Activated CD4-positive, alpha-beta T cell treated with anti-CD3 and anti-CD28 coated beads for 36 hours (primary cell): ENCODE measurements at regions not wholly inside any gene's neighbourhood (a gene's known extent, or its start where the extent isn't known, plus 50 kb on each side); places are given as distances from the start of the nearest gene placed in this dataset.
"Not testable (repeated sequence)": the region's sequence is repeated elsewhere in the genome, so short reads cannot be mapped to it uniquely, and the experiment has no call there.

Experiments
- ATAC-seq: fragments of 200-7000 bp; cut with Tn5 transposase; one replicate; pipeline ENCODE4 v1.10.0; 2021; ENCODE audit warnings: mild to moderate bottlenecking, moderate library complexity
- CTCF ChIA-PET: fragments of 350-600 bp; sonication (Branson Sonifier 250); formaldehyde crosslinking; loops from one replicate; lab custom pipeline; 2021; ENCODE audit warnings: antibody characterized with exemption; lab: Charles Lee
- POLR2A ChIA-PET: fragments of 350-600 bp; sonication (Branson Sonifier 250); formaldehyde crosslinking; loops from one replicate; lab custom pipeline; 2021; ENCODE audit warnings: antibody characterized with exemption, inconsistent platforms; lab: Charles Lee
- DNase-seq: peaks from one replicate; pipeline ENCODE4 v3.0.0-alpha.2; 2020
- H3K27ac Mint-ChIP-seq: one replicate; pipeline ENCODE4 v1.8.0; 2021; ENCODE audit warnings: mixed read lengths
- H3K27me3 Mint-ChIP-seq: one replicate; pipeline ENCODE4 v1.8.0; 2021; ENCODE audit warnings: mixed read lengths
- H3K36me3 Mint-ChIP-seq: one replicate; pipeline ENCODE4 v1.8.0; 2021; ENCODE audit warnings: low read depth, mixed read lengths
- H3K4me1 Mint-ChIP-seq: one replicate; pipeline ENCODE4 v1.8.0; 2021; ENCODE audit warnings: mixed read lengths
- H3K4me3 Mint-ChIP-seq: one replicate; pipeline ENCODE4 v1.8.0; 2021; ENCODE audit warnings: mild to moderate bottlenecking, moderate library complexity, mixed read lengths
- H3K9me3 Mint-ChIP-seq: one replicate; pipeline ENCODE4 v1.8.0; 2021; ENCODE audit warnings: low read depth, mixed read lengths
- intact Hi-C, 2 experiments: fragments of 100-400 bp; cut with DNase I in 1 of 2; cut with micrococcal nuclease in 1 of 2; formaldehyde crosslinking; loops; one replicate each; pipeline versions ENCODE4 v1.14.2 to v1.15.1; 2022 to 2024; cut with DNase I, micrococcal nuclease

DNA sequence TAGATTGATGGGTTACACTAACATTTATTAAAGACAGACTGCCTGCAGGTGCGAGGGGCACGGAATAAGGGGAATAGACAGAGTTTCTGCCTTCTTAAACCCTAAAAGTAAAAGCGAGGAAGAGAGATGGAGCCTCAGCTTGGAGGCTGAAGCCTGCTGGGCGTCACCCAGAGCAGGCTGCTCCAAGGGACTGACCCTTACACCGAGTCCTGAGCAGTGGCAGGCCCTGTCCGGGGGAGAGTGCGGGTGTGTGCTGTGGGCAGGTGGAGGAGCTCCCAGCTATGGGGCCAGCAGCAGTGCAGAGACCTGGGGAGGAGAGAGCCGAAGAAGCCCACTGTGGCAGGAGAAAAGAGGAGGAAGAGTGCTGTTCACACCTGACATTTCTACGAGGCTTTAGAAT lies 86.4 kb downstream of the SOX1 start:
- ATAC-seq (no peak), DNase-seq (no peak)
- Mint-ChIP-seq H3K9me3 (no peaks in the 10 kb centered on the region), H3K27ac (no peak overlapping the region), H3K4me1 (no peaks in the 10 kb centered on the region), H3K27me3 (peaks cover 3% of the 10 kb centered on the region), H3K36me3 (no peaks in the 10 kb centered on the region), H3K4me3 (no peak overlapping the region)
- POLR2A ChIA-PET, result no interaction called here
- intact Hi-C loops, result no loop called here
- CTCF ChIA-PET, result no interaction called here

DNA sequence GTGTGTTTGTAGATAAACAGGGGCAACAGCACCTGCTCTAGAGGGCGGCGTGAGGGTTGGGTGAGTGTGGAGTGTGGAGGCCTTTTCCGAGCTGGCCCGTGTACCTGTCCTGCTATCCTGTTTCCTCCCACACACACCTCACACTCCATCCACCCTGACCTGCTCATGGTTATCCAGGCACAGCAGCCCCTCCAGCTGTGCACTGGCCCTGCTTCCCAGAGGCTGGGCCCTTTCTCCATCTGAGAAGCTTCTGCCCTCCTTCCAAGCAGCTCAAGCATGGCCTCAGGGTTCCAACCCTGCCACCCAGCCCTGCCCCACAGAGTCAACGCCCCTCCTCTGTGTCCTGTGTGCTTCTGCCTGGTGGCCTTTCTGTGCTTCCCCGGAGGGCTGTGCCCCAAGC lies 86.9 kb downstream of the SOX1 start:
- peaks cover 5% of the 10 kb centered on the region for H3K27me3 Mint-ChIP-seq
- no peak overlapping the region for H3K27ac Mint-ChIP-seq
- no peak for DNase-seq
- no peak for ATAC-seq
- no peaks in the 10 kb centered on the region for H3K36me3 Mint-ChIP-seq
- no peak overlapping the region for H3K4me3 Mint-ChIP-seq
- intact Hi-C loops, result no loop called here
- no peaks in the 10 kb centered on the region for H3K9me3 Mint-ChIP-seq
- POLR2A ChIA-PET, result no interaction called here
- no peaks in the 10 kb centered on the region for H3K4me1 Mint-ChIP-seq
- CTCF ChIA-PET, result interaction anchor here (0.6 kb wide), 1 partner anchor 1118 kb away, joined by 3 read pairs; no protein-coding TSS in a partner anchor

DNA sequence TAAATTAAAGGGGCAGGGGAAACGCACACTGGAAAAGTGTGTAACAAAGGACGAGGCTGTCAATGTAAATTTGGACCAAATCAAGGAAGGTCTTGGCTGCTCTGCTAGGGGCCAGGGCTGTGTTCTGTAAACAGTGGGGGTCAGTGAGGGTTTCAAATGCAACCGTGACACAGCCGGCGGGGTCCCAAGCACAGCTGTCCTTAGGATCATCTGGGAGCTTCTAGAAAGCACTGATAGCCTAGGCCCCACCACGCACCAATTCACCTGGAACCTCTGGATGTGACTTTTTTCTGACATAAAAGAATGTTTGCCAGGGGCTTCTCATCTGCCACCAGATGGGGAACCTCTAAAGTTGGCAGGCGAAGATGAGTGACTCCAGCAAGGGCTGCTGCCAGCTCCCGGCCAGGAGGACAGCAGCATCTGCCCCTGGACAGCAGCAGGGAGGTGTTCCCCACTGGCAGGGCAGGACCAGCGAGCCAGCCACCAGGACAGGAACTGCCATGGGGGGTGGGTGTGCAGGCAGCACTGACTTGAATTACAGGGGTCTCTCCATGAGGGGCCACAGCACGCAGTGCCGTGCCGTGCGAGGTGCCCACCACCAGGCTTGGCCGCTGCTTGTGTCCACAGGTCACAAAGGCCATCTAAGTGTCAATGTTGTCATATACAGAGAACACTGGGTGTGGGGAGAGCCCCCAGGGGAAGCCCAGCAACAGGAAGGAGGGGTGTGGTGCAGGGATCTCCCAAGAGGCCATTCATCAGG lies 87.5 kb downstream of the SOX1 start:
- H3K4me1 Mint-ChIP-seq, result no peaks in the 10 kb centered on the region
- no peak for ATAC-seq
- CTCF ChIA-PET, result interaction anchor here (0.6 kb wide), 1 partner anchor 1118 kb away, joined by 3 read pairs; no protein-coding TSS in a partner anchor
- no peak for DNase-seq
- H3K36me3 Mint-ChIP-seq, result no peaks in the 10 kb centered on the region
- no peaks in the 10 kb centered on the region for H3K9me3 Mint-ChIP-seq
- H3K4me3 Mint-ChIP-seq, result no peak overlapping the region
- POLR2A ChIA-PET, result no interaction called here
- peaks cover 5% of the 10 kb centered on the region for H3K27me3 Mint-ChIP-seq
- intact Hi-C loops, result no loop called here
- H3K27ac Mint-ChIP-seq, result no peak overlapping the region

DNA sequence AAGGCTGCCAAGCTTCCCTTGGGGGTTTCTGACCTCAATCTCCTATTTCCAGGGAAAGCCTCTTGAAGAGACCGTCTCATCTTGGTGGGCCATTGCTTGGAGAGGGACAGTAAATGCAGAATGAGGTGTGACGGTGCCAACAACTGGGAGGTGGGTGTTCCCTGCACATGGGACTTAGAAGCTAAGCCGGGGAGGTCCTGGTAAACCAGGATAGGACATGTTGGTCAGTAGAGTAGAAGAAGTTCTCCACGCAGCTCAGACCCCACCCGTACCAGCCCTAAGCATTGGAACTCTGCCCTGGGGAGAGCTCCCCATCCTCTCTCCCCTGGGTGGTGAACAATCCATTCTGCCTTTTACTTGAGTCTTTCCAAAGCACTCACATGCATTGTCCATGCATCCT lies 92.0 kb downstream of the SOX1 start:
- no peak for ATAC-seq
- H3K27me3 Mint-ChIP-seq, result peaks cover 20% of the 10 kb centered on the region
- ChIA-PET POLR2A (no interaction called here), CTCF (interaction anchor here (1.1 kb wide), 1 partner anchor 9 kb away, joined by 3 read pairs; no protein-coding TSS in a partner anchor)
- no peaks in the 10 kb centered on the region for H3K36me3 Mint-ChIP-seq
- H3K27ac Mint-ChIP-seq, result no peak overlapping the region
- H3K9me3 Mint-ChIP-seq, result no peaks in the 10 kb centered on the region
- H3K4me1 Mint-ChIP-seq, result no peaks in the 10 kb centered on the region
- DNase-seq, result no peak
- intact Hi-C loops, result no loop called here
- H3K4me3 Mint-ChIP-seq, result no peak overlapping the region

DNA sequence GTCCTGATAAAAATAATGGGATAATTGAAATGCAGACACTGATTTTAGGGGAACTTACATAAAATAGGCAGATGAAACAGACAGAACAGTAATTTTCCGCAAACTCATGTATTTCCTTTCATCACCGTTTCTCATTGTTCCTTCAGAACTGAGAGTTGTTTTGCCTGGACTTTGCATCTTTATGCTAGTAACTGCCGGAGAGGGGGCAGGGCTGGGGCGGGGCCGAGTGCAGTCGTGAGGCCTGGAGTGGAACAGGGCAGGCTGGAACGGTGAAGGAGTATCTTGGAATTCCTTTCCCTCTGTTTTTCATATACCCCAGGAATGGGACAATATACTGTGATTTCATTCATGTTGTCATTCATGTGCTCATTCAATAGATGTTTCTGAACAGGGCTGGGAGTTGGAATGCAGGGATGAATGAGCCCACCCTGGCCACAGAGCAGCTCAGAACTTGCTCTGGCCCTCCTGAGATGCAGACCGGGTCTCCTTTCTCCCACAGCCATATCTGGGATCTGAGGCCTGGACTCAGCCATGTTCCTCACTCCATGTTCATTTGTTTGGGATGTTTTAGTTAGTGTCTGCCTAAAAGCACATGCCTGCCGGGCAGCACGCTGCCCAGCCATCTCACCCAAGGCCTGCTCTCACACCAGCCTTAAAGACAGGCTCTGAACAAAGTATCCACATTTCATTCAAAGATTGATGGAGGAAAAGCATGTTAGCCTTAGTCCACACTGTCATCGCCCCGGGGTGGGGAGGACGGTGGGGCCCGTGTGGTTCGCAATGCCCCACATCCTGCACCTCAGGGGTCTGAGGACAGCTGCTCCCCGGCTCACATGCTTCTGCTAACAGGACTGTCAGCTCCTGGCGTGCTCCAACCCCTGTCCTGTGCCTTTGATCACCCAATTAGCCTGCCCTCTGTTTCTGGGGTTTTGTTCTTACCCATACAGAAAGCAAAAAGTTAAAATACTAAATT lies 92.9 kb downstream of the SOX1 start:
- Mint-ChIP-seq H3K4me3 (no peak overlapping the region), H3K27ac (no peak overlapping the region), H3K27me3 (peaks cover 20% of the 10 kb centered on the region), H3K36me3 (no peaks in the 10 kb centered on the region), H3K4me1 (no peaks in the 10 kb centered on the region), H3K9me3 (no peaks in the 10 kb centered on the region)
- intact Hi-C loops, result no loop called here
- POLR2A ChIA-PET, result no interaction called here
- ATAC-seq, result no peak
- no peak for DNase-seq
- CTCF ChIA-PET, result no interaction called here

DNA sequence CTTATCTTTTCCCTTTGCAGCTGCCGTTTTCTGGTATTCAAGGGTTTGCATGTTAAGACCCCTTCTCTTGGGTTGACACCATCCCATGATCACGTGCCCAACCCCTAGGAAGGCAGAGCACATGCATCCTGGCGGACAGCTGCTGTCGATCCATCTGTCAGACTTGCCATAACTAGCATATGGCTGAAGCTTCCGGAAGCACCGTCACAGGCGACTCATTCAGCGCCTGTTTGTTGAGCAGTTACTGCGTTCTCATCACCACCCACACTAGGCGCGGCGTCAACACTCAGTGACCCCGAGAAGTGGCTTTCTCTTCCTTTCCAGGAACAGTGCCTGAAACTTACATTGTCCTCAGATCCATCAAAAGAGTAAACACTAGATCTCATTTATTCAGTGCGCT lies 93.6 kb downstream of the SOX1 start:
- ChIA-PET CTCF (no interaction called here), POLR2A (no interaction called here)
- intact Hi-C loops, result no loop called here
- no peaks in the 10 kb centered on the region for H3K4me1 Mint-ChIP-seq
- ATAC-seq (no peak), DNase-seq (no peak)
- H3K36me3 Mint-ChIP-seq, result no peaks in the 10 kb centered on the region
- peaks cover 20% of the 10 kb centered on the region for H3K27me3 Mint-ChIP-seq
- no peak overlapping the region for H3K4me3 Mint-ChIP-seq
- H3K9me3 Mint-ChIP-seq, result no peaks in the 10 kb centered on the region
- H3K27ac Mint-ChIP-seq, result no peak overlapping the region

DNA sequence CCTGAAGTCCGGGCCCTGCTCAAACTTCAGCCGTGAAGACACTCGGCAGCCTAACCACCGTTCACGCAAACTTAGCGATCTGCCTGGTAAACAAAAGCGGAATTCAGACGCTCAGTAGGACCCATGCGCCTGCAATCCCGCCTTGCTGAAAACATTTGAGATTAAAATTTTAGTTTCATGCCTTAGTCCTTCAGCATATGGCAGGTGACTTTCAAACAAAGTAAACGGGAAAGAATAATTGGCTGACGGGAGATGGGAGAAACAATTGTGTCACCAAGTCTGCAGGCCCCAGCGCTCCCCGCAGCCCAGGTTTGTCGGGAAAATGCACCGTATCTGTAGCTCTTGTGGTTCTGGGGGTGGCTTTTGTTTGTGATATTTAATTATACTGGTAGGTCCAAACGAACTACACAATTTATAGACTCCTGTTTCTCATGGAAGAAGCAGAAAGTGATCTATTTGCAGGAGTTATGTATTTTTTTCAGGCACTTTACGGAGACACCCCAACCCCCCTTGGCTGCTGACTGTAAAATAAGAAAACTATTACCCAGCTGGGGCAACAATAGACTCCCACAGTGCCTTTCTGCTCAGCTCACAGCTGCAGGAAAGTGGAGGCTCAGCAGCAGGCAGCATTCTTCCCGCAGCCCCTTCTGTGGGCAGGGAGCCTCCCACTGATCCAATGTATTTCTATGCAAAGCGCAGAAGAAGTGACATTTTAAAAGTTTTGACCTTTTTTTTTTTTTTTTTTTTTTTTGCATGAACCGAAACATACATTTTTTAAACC lies 94.8 kb downstream of the SOX1 start:
- H3K27ac Mint-ChIP-seq, result no peak overlapping the region
- H3K4me1 Mint-ChIP-seq, result no peaks in the 10 kb centered on the region
- no peak for ATAC-seq
- intact Hi-C loops, result no loop called here
- H3K4me3 Mint-ChIP-seq, result no peak overlapping the region
- no peaks in the 10 kb centered on the region for H3K9me3 Mint-ChIP-seq
- no peaks in the 10 kb centered on the region for H3K36me3 Mint-ChIP-seq
- DNase-seq, result no peak
- ChIA-PET POLR2A (no interaction called here), CTCF (no interaction called here)
- peaks cover 22% of the 10 kb centered on the region for H3K27me3 Mint-ChIP-seq

DNA sequence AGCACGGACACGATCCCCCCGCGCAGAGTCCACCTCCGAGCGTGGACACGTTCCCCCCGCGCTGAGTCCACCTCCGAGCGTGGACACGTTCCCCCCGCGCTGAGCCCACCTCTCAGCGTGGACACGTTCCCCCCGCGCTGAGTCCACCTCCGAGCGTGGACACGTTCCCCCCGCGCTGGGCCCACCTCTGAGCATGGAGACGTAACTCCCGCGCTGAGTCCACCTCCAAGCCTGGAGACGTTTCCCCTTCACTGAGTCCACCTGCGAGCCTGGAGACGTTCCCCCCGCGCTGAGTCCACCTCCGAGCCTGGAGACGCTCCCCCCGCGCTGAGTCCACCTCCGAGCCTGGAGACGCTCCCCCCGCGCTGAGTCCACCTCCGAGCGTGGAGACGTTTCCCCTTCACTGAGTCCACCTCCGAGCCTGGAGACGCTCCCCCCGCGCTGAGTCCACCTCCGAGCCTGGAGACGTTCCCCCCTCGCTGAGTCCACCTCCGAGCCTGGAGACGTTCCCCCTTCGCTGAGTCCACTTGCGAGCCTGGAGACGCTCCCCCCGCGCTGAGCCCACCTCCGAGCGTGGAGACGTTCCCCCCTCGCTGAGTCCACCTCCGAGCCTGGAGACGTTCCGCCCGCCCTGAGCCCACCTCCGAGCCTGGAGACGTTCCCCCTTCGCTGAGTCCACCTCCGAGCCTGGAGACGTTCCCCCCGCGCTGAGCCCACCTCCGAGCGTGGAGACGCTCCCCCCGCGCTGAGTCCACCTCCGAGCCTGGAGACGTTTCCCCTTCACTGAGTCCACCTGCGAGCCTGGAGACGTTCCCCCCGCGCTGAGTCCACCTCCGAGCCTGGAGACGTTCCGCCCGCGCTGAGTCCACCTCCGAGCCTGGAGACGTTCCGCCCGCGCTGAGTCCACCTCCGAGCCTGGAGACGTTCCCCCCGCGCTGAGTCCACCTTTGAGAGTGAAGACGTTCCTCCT lies 97.0 kb downstream of the SOX1 start:
- H3K36me3 Mint-ChIP-seq, H3K4me3 Mint-ChIP-seq, DNase-seq, CTCF ChIA-PET, POLR2A ChIA-PET, H3K4me1 Mint-ChIP-seq, intact Hi-C loops, H3K9me3 Mint-ChIP-seq, ATAC-seq, H3K27ac Mint-ChIP-seq: not testable (repeated sequence)
- H3K27me3 Mint-ChIP-seq, result peaks cover 20% of the 10 kb centered on the region

DNA sequence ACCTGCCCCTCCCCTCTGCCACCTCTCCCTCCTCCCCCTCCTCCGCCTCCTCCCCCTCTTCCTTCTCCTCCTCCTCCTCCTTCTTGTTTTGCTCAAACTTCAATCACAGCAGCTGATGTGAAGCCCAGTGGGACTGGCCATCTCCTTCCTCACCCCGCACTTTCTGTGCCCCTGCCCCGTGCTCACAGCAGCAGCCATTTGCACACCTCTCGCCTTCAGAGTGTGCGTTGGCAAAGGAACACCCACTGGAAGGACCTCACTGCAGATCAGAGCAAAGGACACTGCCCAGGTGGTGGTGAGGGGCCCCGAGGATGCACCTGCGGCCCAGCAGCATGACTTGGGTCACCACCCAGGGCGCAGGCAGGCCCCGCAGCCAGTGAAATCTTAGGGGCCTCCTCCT lies 98.8 kb downstream of the SOX1 start:
- intact Hi-C loops, result no loop called here
- CTCF ChIA-PET, result no interaction called here
- no peak overlapping the region for H3K4me3 Mint-ChIP-seq
- no peaks in the 10 kb centered on the region for H3K9me3 Mint-ChIP-seq
- DNase-seq (no peak), ATAC-seq (no peak)
- POLR2A ChIA-PET, result no interaction called here
- H3K27ac Mint-ChIP-seq, result no peak overlapping the region
- peaks cover 17% of the 10 kb centered on the region for H3K27me3 Mint-ChIP-seq
- no peaks in the 10 kb centered on the region for H3K36me3 Mint-ChIP-seq
- no peaks in the 10 kb centered on the region for H3K4me1 Mint-ChIP-seq

DNA sequence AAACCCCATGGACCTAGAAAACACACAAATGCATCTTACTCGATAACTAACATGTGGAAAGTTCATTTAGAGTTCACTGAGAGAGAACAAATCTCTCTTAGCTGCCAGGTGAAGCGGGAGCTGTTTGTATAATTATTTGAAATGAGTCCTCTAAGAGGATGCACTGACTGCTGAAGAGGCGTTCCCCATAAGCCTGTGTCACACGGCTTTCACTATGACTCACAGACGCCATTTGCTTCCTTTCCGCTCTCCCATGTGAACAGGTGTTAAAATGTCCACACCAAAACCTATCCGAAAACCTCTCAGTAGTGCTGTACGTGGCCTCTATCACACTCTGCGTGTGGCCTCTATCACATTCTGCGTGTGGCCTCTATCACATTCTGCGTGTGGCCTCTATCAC lies 101.8 kb downstream of the SOX1 start:
- DNase-seq (peak; percentile 46), ATAC-seq (peak; percentile 66)
- ChIA-PET POLR2A (no interaction called here), CTCF (no interaction called here)
- Mint-ChIP-seq H3K4me1 (no peaks in the 10 kb centered on the region), H3K4me3 (no peak overlapping the region), H3K9me3 (no peaks in the 10 kb centered on the region), H3K36me3 (no peaks in the 10 kb centered on the region), H3K27me3 (peaks cover 5% of the 10 kb centered on the region), H3K27ac (no peak overlapping the region)
- intact Hi-C loops, result no loop called here
